ENCODE measurements at regions not wholly inside any gene's neighbourhood (a gene's known extent, or its start where the extent isn't known, plus 50 kb on each side); places are given as distances from the start of the nearest gene placed in this dataset.

DNA sequence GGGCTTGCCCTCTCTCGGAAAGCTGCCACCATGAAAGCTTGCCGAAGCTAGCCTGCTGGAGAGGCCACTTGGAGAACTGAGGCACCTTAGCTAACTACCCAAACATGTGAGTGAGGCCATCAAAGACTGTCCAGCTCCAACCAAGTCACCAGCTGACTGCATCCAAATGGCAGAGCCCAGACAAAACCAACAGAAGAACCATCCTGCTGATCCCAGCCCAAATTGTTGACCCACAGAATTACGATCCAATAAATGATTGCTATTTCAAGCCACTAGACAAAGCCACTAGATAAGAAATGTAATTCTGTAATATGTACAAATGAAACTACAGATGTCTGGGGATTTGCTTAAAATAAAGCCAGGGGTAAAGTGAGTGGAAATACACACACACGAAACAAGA lies 109.8 kb upstream of the TRPM1 start:
- peaks cover 6% of the 10 kb centered on the region for H3K27me3 Mint-ChIP-seq (ENCODE audit: low read depth)
- TF ChIP-seq JAZF1 (CRISPR knock-in tag; IDR thresholded peaks at IDR 0.05) (no peak), GABPB1 (CRISPR knock-in tag; IDR thresholded peaks at IDR 0.05) (no peak), TP53 (CRISPR knock-in tag; IDR thresholded peaks at IDR 0.05) (no peak), CDX4 (CRISPR knock-in tag; IDR thresholded peaks at IDR 0.05; ENCODE audit: borderline replicate concordance) (no peak), RELA (CRISPR knock-in tag; IDR thresholded peaks at IDR 0.05; ENCODE audit: borderline replicate concordance) (no peak)
- TF ChIP-seq, protein P1, sequence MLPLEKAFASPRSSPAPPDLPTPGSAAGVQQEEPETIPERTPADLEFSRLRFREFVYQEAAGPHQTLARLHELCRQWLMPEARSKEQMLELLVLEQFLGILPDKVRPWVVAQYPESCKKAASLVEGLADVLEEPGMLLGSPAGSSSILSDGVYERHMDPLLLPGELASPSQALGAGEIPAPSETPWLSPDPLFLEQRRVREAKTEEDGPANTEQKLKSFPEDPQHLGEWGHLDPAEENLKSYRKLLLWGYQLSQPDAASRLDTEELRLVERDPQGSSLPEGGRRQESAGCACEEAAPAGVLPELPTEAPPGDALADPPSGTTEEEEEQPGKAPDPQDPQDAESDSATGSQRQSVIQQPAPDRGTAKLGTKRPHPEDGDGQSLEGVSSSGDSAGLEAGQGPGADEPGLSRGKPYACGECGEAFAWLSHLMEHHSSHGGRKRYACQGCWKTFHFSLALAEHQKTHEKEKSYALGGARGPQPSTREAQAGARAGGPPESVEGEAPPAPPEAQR (CRISPR knock-in tag; IDR thresholded peaks at IDR 0.05) = no peak
- TF ChIP-seq, protein P2, sequence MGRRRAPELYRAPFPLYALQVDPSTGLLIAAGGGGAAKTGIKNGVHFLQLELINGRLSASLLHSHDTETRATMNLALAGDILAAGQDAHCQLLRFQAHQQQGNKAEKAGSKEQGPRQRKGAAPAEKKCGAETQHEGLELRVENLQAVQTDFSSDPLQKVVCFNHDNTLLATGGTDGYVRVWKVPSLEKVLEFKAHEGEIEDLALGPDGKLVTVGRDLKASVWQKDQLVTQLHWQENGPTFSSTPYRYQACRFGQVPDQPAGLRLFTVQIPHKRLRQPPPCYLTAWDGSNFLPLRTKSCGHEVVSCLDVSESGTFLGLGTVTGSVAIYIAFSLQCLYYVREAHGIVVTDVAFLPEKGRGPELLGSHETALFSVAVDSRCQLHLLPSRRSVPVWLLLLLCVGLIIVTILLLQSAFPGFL (CRISPR knock-in tag; IDR thresholded peaks at IDR 0.05; ENCODE audit: borderline replicate concordance) = no peak
- TF ChIP-seq, protein P3, sequence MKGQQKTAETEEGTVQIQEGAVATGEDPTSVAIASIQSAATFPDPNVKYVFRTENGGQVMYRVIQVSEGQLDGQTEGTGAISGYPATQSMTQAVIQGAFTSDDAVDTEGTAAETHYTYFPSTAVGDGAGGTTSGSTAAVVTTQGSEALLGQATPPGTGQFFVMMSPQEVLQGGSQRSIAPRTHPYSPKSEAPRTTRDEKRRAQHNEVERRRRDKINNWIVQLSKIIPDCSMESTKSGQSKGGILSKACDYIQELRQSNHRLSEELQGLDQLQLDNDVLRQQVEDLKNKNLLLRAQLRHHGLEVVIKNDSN (CRISPR knock-in tag; IDR thresholded peaks at IDR 0.05) = no peak
- TF ChIP-seq, protein P4, sequence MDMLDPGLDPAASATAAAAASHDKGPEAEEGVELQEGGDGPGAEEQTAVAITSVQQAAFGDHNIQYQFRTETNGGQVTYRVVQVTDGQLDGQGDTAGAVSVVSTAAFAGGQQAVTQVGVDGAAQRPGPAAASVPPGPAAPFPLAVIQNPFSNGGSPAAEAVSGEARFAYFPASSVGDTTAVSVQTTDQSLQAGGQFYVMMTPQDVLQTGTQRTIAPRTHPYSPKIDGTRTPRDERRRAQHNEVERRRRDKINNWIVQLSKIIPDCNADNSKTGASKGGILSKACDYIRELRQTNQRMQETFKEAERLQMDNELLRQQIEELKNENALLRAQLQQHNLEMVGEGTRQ (CRISPR knock-in tag; IDR thresholded peaks at IDR 0.05) = no peak
- H3K4me1 Mint-ChIP-seq = peaks cover 4% of the 10 kb centered on the region
- no peak overlapping the region for H3K27ac Mint-ChIP-seq
- DNase-seq (ENCODE audit: low spot score) (no peak), ATAC-seq (no peak)
- peaks cover 27% of the 10 kb centered on the region for H3K9me3 Mint-ChIP-seq
- no peak overlapping the region for H3K4me3 Mint-ChIP-seq
- peaks cover 8% of the 10 kb centered on the region; the same call in 1 of the 2 replicates for H3K36me3 Mint-ChIP-seq
- ChIA-PET POLR2A (interaction anchor here (0.6 kb wide), 1 partner anchor 308 kb away, joined by 5 read pairs; no protein-coding TSS in a partner anchor), CTCF (interaction anchor here (1.1 kb wide), 2 partner anchors 11 to 224 kb away, joined by 3 to 4 read pairs; no protein-coding TSS in a partner anchor)

- POLR2A ChIA-PET = no interaction called here
- no peak for DNase-seq (ENCODE audit: low spot score)
- peaks cover 8% of the 10 kb centered on the region; the same call in 1 of the 2 replicates for H3K36me3 Mint-ChIP-seq
- CTCF ChIA-PET = interaction anchor here (0.7 to 3.8 kb wide), 3 partner anchors 12 to 275 kb away, joined by 3 to 32 read pairs (median 3); no protein-coding TSS in a partner anchor
- H3K9me3 Mint-ChIP-seq = peaks cover 23% of the 10 kb centered on the region
- H3K4me1 Mint-ChIP-seq = peaks cover 12% of the 10 kb centered on the region
- H3K4me3 Mint-ChIP-seq = no peak overlapping the region
- no peak overlapping the region for H3K27ac Mint-ChIP-seq
- ATAC-seq = no peak
- peaks cover 6% of the 10 kb centered on the region for H3K27me3 Mint-ChIP-seq (ENCODE audit: low read depth)
- TF ChIP-seq, protein P5, sequence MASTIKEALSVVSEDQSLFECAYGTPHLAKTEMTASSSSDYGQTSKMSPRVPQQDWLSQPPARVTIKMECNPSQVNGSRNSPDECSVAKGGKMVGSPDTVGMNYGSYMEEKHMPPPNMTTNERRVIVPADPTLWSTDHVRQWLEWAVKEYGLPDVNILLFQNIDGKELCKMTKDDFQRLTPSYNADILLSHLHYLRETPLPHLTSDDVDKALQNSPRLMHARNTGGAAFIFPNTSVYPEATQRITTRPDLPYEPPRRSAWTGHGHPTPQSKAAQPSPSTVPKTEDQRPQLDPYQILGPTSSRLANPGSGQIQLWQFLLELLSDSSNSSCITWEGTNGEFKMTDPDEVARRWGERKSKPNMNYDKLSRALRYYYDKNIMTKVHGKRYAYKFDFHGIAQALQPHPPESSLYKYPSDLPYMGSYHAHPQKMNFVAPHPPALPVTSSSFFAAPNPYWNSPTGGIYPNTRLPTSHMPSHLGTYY (CRISPR knock-in tag; IDR thresholded peaks at IDR 0.05) = no peak
- TF ChIP-seq TP53 (CRISPR knock-in tag; IDR thresholded peaks at IDR 0.05) (no peak), ELF4 (CRISPR knock-in tag; IDR thresholded peaks at IDR 0.05; ENCODE audit: low read depth) (no peak), ATF2 (CRISPR knock-in tag; IDR thresholded peaks at IDR 0.05; ENCODE audit: borderline replicate concordance, low read depth) (no peak), NR3C1 (CRISPR knock-in tag; conservative IDR thresholded peaks at IDR 0.05; ENCODE audit: low read depth) (no peak), MAX (CRISPR knock-in tag; IDR thresholded peaks at IDR 0.05) (no peak), TEAD4 (CRISPR knock-in tag; IDR thresholded peaks at IDR 0.05) (no peak)
- TF ChIP-seq, protein P6, sequence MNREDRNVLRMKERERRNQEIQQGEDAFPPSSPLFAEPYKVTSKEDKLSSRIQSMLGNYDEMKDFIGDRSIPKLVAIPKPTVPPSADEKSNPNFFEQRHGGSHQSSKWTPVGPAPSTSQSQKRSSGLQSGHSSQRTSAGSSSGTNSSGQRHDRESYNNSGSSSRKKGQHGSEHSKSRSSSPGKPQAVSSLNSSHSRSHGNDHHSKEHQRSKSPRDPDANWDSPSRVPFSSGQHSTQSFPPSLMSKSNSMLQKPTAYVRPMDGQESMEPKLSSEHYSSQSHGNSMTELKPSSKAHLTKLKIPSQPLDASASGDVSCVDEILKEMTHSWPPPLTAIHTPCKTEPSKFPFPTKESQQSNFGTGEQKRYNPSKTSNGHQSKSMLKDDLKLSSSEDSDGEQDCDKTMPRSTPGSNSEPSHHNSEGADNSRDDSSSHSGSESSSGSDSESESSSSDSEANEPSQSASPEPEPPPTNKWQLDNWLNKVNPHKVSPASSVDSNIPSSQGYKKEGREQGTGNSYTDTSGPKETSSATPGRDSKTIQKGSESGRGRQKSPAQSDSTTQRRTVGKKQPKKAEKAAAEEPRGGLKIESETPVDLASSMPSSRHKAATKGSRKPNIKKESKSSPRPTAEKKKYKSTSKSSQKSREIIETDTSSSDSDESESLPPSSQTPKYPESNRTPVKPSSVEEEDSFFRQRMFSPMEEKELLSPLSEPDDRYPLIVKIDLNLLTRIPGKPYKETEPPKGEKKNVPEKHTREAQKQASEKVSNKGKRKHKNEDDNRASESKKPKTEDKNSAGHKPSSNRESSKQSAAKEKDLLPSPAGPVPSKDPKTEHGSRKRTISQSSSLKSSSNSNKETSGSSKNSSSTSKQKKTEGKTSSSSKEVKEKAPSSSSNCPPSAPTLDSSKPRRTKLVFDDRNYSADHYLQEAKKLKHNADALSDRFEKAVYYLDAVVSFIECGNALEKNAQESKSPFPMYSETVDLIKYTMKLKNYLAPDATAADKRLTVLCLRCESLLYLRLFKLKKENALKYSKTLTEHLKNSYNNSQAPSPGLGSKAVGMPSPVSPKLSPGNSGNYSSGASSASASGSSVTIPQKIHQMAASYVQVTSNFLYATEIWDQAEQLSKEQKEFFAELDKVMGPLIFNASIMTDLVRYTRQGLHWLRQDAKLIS (CRISPR knock-in tag; IDR thresholded peaks at IDR 0.05; ENCODE audit: borderline replicate concordance) = no peak
- TF ChIP-seq, protein P1 (CRISPR knock-in tag; IDR thresholded peaks at IDR 0.05) = no peak
- TF ChIP-seq, protein P7, sequence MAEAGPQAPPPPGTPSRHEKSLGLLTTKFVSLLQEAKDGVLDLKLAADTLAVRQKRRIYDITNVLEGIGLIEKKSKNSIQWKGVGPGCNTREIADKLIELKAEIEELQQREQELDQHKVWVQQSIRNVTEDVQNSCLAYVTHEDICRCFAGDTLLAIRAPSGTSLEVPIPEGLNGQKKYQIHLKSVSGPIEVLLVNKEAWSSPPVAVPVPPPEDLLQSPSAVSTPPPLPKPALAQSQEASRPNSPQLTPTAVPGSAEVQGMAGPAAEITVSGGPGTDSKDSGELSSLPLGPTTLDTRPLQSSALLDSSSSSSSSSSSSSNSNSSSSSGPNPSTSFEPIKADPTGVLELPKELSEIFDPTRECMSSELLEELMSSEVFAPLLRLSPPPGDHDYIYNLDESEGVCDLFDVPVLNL (CRISPR knock-in tag; IDR thresholded peaks at IDR 0.05; ENCODE audit: borderline replicate concordance, low read depth) = no peak
Measured at GRCh38 chr15:31212326-31213080, 111.0 kb upstream of the TRPM1 start.

All from WTC11 (cell line).